Thyroid gland (tissue), 4 donors: ENCODE measurements at regions not wholly inside any gene's neighbourhood (a gene's known extent, or its start where the extent isn't known, plus 50 kb on each side); places are given as distances from the start of the nearest gene placed in this dataset.

ENCODE experiments used
- POLR2A ChIP-seq, 2 donors: fragments of 450-650 bp; IDR thresholded peaks; one replicate each; pipeline ENCODE4 v1.6.1; 2017; ENCODE audit warnings: antibody characterized with exemption in 2 of 2, mild to moderate bottlenecking in 2 of 2, moderate library complexity in 1 of 2
- TF ChIP-seq, protein P1 (sequence below), 6 experiments: fragments of 200-600 bp in 3 of 6; fragments of 450-650 bp in 3 of 6; sonication (generic) in 3 of 6; IDR thresholded peaks; one replicate each; pipeline ENCODE4 v1.5.1; 2016 to 2019; ENCODE audit warnings: antibody characterized with exemption in 6 of 6, mild to moderate bottlenecking in 2 of 6, inconsistent platforms in 1 of 6, moderate library complexity in 1 of 6

DNA sequence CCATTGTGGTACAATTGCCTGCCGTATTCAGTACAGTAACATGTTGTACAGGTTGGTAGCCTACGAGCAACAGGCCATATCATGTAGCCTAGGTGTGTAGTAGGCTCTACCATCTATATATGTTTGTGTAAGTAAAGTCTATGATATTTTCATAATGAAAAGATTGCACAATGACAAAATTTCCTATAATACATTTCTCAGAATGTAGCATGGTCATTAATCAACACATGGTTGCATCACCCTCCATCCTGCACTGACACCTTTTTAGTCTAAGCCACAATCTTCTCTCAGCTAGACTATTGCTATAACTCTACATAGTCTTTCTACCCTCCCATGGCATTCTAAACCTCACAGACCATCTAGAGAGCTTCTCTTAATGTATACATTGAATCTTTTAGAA lies 158.5 kb upstream of the HMGA2 start:
- no peak for TF ChIP-seq POLR2A (IDR thresholded peaks at IDR 0.05)
- TF ChIP-seq, protein P1, sequence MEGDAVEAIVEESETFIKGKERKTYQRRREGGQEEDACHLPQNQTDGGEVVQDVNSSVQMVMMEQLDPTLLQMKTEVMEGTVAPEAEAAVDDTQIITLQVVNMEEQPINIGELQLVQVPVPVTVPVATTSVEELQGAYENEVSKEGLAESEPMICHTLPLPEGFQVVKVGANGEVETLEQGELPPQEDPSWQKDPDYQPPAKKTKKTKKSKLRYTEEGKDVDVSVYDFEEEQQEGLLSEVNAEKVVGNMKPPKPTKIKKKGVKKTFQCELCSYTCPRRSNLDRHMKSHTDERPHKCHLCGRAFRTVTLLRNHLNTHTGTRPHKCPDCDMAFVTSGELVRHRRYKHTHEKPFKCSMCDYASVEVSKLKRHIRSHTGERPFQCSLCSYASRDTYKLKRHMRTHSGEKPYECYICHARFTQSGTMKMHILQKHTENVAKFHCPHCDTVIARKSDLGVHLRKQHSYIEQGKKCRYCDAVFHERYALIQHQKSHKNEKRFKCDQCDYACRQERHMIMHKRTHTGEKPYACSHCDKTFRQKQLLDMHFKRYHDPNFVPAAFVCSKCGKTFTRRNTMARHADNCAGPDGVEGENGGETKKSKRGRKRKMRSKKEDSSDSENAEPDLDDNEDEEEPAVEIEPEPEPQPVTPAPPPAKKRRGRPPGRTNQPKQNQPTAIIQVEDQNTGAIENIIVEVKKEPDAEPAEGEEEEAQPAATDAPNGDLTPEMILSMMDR (IDR thresholded peaks at IDR 0.05): no peak
